DOHH2 (cell line): ENCODE measurements at regions not wholly inside any gene's neighbourhood (a gene's known extent, or its start where the extent isn't known, plus 50 kb on each side); places are given as distances from the start of the nearest gene placed in this dataset.

ENCODE experiments used
- H3F3A ChIP-seq: fragments of 200-600 bp; sonication (generic), shearing (Covaris generic); 2 replicates; pipeline ENCODE4 v1.6.0; 2016; ENCODE audit warnings: antibody characterized with exemption, mild to moderate bottlenecking; ENCODE audit not compliant: control insufficient read depth, insufficient read depth
- H3K27ac ChIP-seq: fragments of 200-600 bp; sonication (generic); 2 replicates; pipeline ENCODE4 v1.5.1; 2014; ENCODE audit warnings: low read depth, mild to moderate bottlenecking, low read length, moderate library complexity
- H3K27me3 ChIP-seq: fragments of 200-600 bp; sonication (generic); 2 replicates; pipeline ENCODE4 v1.6.1; 2014; ENCODE audit warnings: mild to moderate bottlenecking, low read length, mixed read lengths; ENCODE audit not compliant: control insufficient read depth
- H3K36me3 ChIP-seq: fragments of 200-600 bp; sonication (generic); 2 replicates; pipeline ENCODE4 v1.6.1; 2014; ENCODE audit warnings: mild to moderate bottlenecking, low read length, moderate library complexity, mixed read lengths; ENCODE audit not compliant: control insufficient read depth
- H3K4me1 ChIP-seq: fragments of 200-600 bp; sonication (generic); 2 replicates; pipeline ENCODE4 v1.6.1; 2014; ENCODE audit warnings: mild to moderate bottlenecking, low read length, mixed read lengths; ENCODE audit not compliant: control insufficient read depth
- H3K4me2 ChIP-seq: fragments of 200-600 bp; sonication (generic); 2 replicates; pipeline ENCODE4 v1.6.0; 2014; ENCODE audit warnings: mild to moderate bottlenecking, low read length, moderate library complexity
- H3K4me3 ChIP-seq: fragments of 200-600 bp; sonication (generic); 2 replicates; pipeline ENCODE4 v1.5.1; 2014; ENCODE audit warnings: mild to moderate bottlenecking, low read length, mixed read lengths
- H3K79me2 ChIP-seq: fragments of 200-600 bp; sonication (generic); 2 replicates; pipeline ENCODE4 v1.6.1; 2014; ENCODE audit warnings: mild to moderate bottlenecking, low read length, mixed read lengths; ENCODE audit not compliant: control insufficient read depth
- H3K9me2 ChIP-seq: fragments of 200-600 bp; sonication (generic); replicated peaks from 2 replicates; pipeline ENCODE4 v1.6.1; 2014; ENCODE audit warnings: mild to moderate bottlenecking, low read length, mixed read lengths; ENCODE audit not compliant: control insufficient read depth
- H3K9me3 ChIP-seq: fragments of 200-600 bp; sonication (generic); 2 replicates; pipeline ENCODE4 v1.6.1; 2014; ENCODE audit warnings: antibody characterized with exemption, low read length, mixed read lengths; ENCODE audit not compliant: control insufficient read depth, insufficient read depth
- H4K20me1 ChIP-seq: fragments of 200-600 bp; sonication (generic); 2 replicates; pipeline ENCODE4 v1.6.0; 2014; ENCODE audit warnings: low read depth, mild to moderate bottlenecking, antibody characterized with exemption, low read length, moderate library complexity; ENCODE audit not compliant: control insufficient read depth, insufficient read depth
- EZH2phosphoT487 ChIP-seq: fragments of 200-600 bp; sonication (generic); IDR thresholded peaks from 2 replicates; pipeline ENCODE4 v1.6.1; 2017; ENCODE audit warnings: borderline replicate concordance, mild to moderate bottlenecking, antibody characterized with exemption, low read length, moderate library complexity, mixed read lengths
- TF ChIP-seq, protein P1 (sequence below): fragments of 200-600 bp; sonication (generic); IDR thresholded peaks from one replicate; pipeline ENCODE4 v1.5.1; 2014; ENCODE audit warnings: antibody characterized with exemption, mild to moderate bottlenecking, low read depth, low read length; ENCODE audit not compliant: poor library complexity, severe bottlenecking

DNA sequence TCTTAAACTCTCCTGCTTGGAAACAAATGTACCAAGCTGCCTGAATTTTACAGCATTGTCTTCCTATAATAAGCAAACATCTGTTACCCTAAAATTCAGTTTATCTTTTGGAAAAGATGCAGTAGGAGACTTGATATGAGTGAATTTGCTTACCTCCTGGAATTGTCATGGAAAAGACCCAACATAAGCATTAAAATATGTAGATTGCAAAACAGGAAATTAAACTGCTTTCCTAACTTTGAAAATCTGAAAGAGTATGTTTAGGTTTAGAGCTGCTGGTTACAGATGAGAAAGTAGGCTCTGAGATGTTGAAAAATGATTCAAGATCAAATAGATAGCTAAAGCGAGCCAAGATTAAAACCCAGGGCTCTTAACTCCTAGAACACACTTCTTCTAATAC lies 316.5 kb downstream of the SOX11 start:
- no peaks in the 10 kb centered on the region for H3K9me2 ChIP-seq
- H3F3A ChIP-seq = no peaks in the 10 kb centered on the region
- no peaks in the 10 kb centered on the region for H3K27me3 ChIP-seq
- TF ChIP-seq, protein P1, sequence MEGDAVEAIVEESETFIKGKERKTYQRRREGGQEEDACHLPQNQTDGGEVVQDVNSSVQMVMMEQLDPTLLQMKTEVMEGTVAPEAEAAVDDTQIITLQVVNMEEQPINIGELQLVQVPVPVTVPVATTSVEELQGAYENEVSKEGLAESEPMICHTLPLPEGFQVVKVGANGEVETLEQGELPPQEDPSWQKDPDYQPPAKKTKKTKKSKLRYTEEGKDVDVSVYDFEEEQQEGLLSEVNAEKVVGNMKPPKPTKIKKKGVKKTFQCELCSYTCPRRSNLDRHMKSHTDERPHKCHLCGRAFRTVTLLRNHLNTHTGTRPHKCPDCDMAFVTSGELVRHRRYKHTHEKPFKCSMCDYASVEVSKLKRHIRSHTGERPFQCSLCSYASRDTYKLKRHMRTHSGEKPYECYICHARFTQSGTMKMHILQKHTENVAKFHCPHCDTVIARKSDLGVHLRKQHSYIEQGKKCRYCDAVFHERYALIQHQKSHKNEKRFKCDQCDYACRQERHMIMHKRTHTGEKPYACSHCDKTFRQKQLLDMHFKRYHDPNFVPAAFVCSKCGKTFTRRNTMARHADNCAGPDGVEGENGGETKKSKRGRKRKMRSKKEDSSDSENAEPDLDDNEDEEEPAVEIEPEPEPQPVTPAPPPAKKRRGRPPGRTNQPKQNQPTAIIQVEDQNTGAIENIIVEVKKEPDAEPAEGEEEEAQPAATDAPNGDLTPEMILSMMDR = no peak
- TF ChIP-seq EZH2phosphoT487 = no peak
- no peaks in the 10 kb centered on the region for H3K4me1 ChIP-seq
- no peaks in the 10 kb centered on the region for H3K79me2 ChIP-seq
- H3K36me3 ChIP-seq = no peaks in the 10 kb centered on the region
- no peak overlapping the region for H3K27ac ChIP-seq
- no peaks in the 10 kb centered on the region for H3K9me3 ChIP-seq
- no peak overlapping the region for H3K4me2 ChIP-seq
- no peaks in the 10 kb centered on the region for H4K20me1 ChIP-seq
- no peak overlapping the region for H3K4me3 ChIP-seq

- no peak overlapping the region for H3K27ac ChIP-seq
- H4K20me1 ChIP-seq = no peaks in the 10 kb centered on the region
Measured at GRCh38 chr2:6010163-6010562, 318.0 kb downstream of the SOX11 start.

DNA sequence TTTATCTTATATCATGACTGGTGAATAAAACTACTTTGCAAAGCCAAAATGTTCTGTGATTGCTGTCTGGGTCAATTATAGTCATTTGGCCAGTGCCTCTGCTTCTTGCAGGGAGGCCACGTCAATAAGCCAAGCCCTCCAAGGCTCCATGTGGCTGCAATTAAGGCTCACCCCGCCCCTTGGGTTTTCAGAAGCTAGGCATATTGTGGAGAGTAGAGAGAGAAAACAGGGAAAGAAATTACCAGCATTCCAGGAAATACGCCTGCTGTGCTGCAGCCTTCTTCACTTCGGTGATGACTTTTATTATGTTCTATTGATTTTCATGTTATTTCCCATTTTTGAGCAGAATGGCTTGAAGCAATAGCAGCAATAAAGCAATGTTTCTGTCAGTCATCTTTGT lies 319.7 kb downstream of the SOX11 start:
- Histone ChIP-seq H3K4me1 (no peaks in the 10 kb centered on the region), H3F3A (no peaks in the 10 kb centered on the region), H3K9me3 (no peaks in the 10 kb centered on the region), H3K4me3 (no peak overlapping the region), H3K36me3 (no peaks in the 10 kb centered on the region), H3K27ac (no peak overlapping the region), H3K9me2 (no peaks in the 10 kb centered on the region), H3K4me2 (no peak overlapping the region), H4K20me1 (no peaks in the 10 kb centered on the region), H3K27me3 (no peaks in the 10 kb centered on the region), H3K79me2 (no peaks in the 10 kb centered on the region)
- TF ChIP-seq EZH2phosphoT487 = no peak
- TF ChIP-seq, protein P1 = no peak

More at GRCh38 chr2:6010163-6010562, 318.0 kb downstream of the SOX11 start:
- TF ChIP-seq, protein P1 = no peak
- no peak for TF ChIP-seq EZH2phosphoT487
- Histone ChIP-seq H3K4me3 (no peak overlapping the region), H3K27me3 (no peaks in the 10 kb centered on the region), H3F3A (no peaks in the 10 kb centered on the region), H3K4me2 (no peak overlapping the region), H3K79me2 (no peaks in the 10 kb centered on the region), H3K36me3 (no peaks in the 10 kb centered on the region), H3K9me2 (no peaks in the 10 kb centered on the region), H3K9me3 (no peaks in the 10 kb centered on the region), H3K4me1 (no peaks in the 10 kb centered on the region)
